HUES64 (cell line): ENCODE measurements at regions not wholly inside any gene's neighbourhood (a gene's known extent, or its start where the extent isn't known, plus 50 kb on each side); places are given as distances from the start of the nearest gene placed in this dataset.

Experiments used
- H3K27ac ChIP-seq: 2 replicates; pipeline ENCODE4 v1.7.0; 2013; ENCODE audit warnings: low read depth, low read length, inconsistent platforms
- H3K27me3 ChIP-seq: 2 replicates; pipeline ENCODE4 v1.6.1; 2013; ENCODE audit warnings: mild to moderate bottlenecking, low read length; ENCODE audit not compliant: insufficient read depth
- H3K36me3 ChIP-seq: 2 replicates; pipeline ENCODE4 v1.6.1; 2013; ENCODE audit warnings: mild to moderate bottlenecking, low read length; ENCODE audit not compliant: insufficient read depth
- H3K4me1 ChIP-seq: 2 replicates; pipeline ENCODE4 v1.6.1; 2013; ENCODE audit warnings: mild to moderate bottlenecking, low read length, moderate library complexity; ENCODE audit not compliant: insufficient read depth
- H3K4me3 ChIP-seq: 2 replicates; pipeline ENCODE4 v1.5.1; 2013; ENCODE audit warnings: mild to moderate bottlenecking, low read length, moderate library complexity
- H3K9ac ChIP-seq: 2 replicates; pipeline ENCODE4 v1.6.1; 2013; ENCODE audit warnings: mild to moderate bottlenecking, low read depth, low read length
- H3K9me3 ChIP-seq: 2 replicates; pipeline ENCODE4 v1.6.1; 2013; ENCODE audit warnings: low read depth, low read length; ENCODE audit not compliant: insufficient read depth
- WGBS: fragments of 150-250, 120-280 bp; methylation state at CpG from one replicate; pipeline ENCODE4 v1.1.7; 2013; ENCODE audit warnings: missing lambda C conversion rate; 5-methylcytosine and 5-hydroxymethylcytosine counted together

- H3K4me3 ChIP-seq: no peak overlapping the region
- H3K27me3 ChIP-seq: no peaks in the 10 kb centered on the region
- H3K4me1 ChIP-seq: no peaks in the 10 kb centered on the region
- no peak overlapping the region for H3K27ac ChIP-seq
- H3K9ac ChIP-seq: no peak overlapping the region
- no peaks in the 10 kb centered on the region for H3K36me3 ChIP-seq
- 0 out of 2 replicates have a peak, but pooled peaks cover 3% of the 10 kb centered on the region for H3K9me3 ChIP-seq
- 93% methylated on average over 5 of the region's 5 CpGs for WGBS
These were observed 51.4 kb upstream of the ANO1 start for GRCh38 chr11:70026726-70027125.

GRCh38 chr11:70027451-70027850 lies 50.7 kb upstream of the ANO1 start:
- Histone ChIP-seq H3K9ac (no peak overlapping the region), H3K4me1 (no peaks in the 10 kb centered on the region), H3K4me3 (no peak overlapping the region), H3K36me3 (no peaks in the 10 kb centered on the region), H3K27me3 (no peaks in the 10 kb centered on the region), H3K9me3 (0 out of 2 replicates have a peak, but pooled peaks cover 3% of the 10 kb centered on the region), H3K27ac (no peak overlapping the region)
- 90% methylated on average over 8 of the region's 8 CpGs for WGBS

GRCh38 chr11:70028147-70028855 lies 49.8 kb upstream of the ANO1 start:
- H3K9ac ChIP-seq: no peak overlapping the region
- no peak overlapping the region for H3K27ac ChIP-seq
- WGBS: 88% methylated on average over 12 of the region's 12 CpGs
- H3K4me1 ChIP-seq: no peaks in the 10 kb centered on the region
- no peak overlapping the region for H3K4me3 ChIP-seq
- H3K36me3 ChIP-seq: no peaks in the 10 kb centered on the region
- 0 out of 2 replicates have a peak, but pooled peaks cover 3% of the 10 kb centered on the region for H3K9me3 ChIP-seq
- no peaks in the 10 kb centered on the region for H3K27me3 ChIP-seq
